Activated T-cell treated with anti-CD3 and anti-CD28 coated beads for 1 hour (primary cell): ENCODE measurements at regions not wholly inside any gene's neighbourhood (a gene's known extent, or its start where the extent isn't known, plus 50 kb on each side); places are given as distances from the start of the nearest gene placed in this dataset.
"Not testable (repeated sequence)": the region's sequence is repeated elsewhere in the genome, so short reads cannot be mapped to it uniquely, and the experiment has no call there.

Experiments
- DNase-seq: peaks from one replicate; pipeline ENCODE4 v3.0.0-alpha.2; 2020; ENCODE audit warnings: low read depth

DNA sequence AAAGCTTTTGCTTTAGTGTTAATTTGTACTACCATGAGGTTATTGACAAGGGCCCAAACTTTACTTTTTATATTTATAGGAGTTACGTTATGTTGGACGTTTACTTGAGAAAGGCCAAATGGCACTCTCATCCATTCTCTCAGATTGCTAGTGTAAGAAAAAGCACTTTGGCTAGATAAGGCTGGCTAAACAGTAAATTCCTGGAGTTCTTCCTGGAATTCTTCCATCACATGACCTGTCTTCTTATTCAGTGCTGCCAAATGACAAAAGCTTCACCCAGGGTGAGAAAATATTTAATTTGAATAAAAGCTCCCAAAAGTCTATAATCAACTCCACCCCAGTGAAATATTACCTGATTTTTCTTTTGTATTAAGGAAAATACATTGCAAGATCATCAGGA lies 1568.9 kb upstream of the ACO1 start:
- DNase-seq: no peak

DNA sequence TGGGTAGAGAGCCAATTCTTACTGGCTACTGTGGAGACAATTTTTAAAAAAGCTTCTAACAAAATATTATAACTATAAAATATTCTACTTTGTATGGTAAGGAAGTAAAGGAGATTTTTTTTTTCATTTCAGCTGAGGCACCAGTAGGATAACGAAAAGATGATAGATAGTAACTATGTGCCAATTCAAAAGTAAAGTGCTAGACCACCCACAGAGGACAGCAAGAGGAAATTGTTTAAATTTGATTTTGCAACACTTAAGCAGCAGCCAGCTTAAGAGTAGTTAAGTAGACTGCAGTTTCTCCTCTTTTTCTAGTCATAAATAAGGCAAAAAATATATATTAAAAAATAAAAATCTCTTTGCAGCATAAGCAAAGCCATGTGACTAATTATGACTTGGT lies 1539.3 kb upstream of the ACO1 start:
- DNase-seq: no peak

DNA sequence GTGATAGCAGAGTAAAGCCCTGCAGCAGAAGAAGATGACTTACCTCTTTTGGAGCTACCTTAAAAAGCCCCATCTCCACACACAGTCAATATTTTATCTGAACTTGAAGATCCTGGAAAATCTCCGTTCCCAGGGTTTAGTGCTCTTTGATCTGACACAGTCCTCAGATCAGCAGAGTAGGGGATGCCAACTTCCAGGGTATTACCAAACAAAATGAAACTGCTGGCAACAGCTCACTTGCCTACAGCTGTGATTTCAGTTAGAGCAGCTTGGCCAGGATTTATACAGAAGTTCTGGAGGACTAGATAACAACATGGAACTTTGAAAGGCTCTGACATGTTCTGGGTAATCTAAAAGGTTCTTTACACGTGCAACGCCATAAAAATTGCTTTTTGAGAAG lies 1537.8 kb upstream of the ACO1 start:
- DNase-seq: no peak

DNA sequence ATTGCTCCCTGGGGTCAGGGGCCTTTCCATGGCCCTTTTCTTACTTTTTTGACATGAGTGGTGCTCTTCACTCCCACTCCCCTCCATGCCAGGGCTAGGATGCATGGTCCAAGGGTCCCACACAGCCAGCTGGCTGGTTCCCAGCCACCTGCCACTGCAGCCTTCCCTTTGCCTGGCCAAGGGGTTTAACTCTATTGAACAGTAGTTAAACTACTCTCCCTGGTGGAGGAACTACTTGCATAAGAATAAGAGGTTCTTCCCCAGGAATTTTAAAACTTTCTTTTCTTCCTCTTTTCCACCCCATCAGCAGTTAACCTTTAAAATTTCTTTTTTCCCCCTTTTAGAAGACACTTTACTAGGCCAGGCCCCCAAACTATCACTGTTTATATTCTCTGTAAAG lies 1532.8 kb upstream of the ACO1 start:
- no peak for DNase-seq

- no peak for DNase-seq
Observed at GRCh38 chr9:30900706-30901105, 1483.7 kb upstream of the ACO1 start.

GRCh38 chr9:30913331-30913730 lies 1471.1 kb upstream of the ACO1 start:
- no peak for DNase-seq

GRCh38 chr9:30915451-30915850 lies 1469.0 kb upstream of the ACO1 start:
- DNase-seq: no peak

DNA sequence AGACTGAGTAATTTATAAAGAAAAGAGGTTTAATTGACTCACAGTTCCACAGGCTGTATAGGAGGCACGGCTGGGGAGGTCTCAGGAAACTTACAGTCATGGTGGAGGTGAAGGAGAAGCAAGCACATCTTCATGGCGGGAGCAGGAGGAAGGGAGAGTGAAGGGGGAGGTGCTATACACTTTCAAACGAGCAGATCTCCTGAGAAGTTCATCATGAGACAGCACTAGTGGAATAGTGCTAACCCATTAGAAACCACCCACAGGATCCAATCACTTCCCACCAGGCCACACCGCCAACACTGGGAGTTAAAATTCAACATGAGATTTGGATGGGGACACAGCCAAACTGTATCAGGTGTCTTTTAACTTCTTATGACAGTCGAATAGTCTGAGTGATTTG lies 1459.3 kb upstream of the ACO1 start:
- no peak for DNase-seq

- no peak for DNase-seq
Observed at GRCh38 chr9:30925635-30926034, 1458.8 kb upstream of the ACO1 start.

DNA sequence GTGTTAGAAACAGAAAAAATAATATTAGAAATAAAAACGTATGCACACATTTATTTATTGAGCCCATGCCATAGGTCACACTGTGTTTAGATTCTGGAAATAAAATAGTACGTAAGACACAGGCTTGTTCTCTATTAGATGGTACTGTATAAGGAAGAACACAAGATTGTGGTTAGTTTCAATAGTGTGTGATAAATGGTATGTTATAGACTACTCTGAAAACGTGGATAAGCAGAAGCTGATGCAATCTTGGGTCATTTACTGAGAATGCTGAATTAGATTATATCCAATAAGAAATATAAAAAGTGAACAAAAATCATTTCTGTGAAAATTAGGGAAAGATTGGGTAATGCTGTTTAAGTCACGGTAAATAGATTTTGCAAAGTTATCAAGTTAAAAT lies 1456.4 kb upstream of the ACO1 start:
- DNase-seq: no peak

- no peak for DNase-seq
Observed at GRCh38 chr9:30932226-30932625, 1452.2 kb upstream of the ACO1 start.

GRCh38 chr9:30935730-30936129 lies 1448.7 kb upstream of the ACO1 start:
- DNase-seq: no peak

DNA sequence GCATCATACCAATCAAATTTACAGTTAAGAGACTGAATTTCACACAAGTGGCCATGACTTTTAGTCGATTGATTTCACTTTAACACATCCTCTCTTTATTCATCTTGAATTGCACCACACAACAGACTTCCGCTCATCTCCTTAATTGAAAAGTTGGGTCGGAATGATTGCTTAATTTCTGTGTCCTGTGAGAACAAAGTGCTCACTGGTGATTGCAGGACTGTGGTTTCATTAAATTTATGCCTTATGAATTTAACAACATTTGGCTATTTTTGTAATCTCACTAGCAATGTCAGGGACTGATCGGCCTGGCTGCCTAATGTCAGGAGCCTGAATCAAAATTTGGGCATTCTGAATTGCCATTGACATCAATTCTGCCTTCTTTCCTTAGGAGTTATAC lies 1447.3 kb upstream of the ACO1 start:
- DNase-seq: no peak

DNA sequence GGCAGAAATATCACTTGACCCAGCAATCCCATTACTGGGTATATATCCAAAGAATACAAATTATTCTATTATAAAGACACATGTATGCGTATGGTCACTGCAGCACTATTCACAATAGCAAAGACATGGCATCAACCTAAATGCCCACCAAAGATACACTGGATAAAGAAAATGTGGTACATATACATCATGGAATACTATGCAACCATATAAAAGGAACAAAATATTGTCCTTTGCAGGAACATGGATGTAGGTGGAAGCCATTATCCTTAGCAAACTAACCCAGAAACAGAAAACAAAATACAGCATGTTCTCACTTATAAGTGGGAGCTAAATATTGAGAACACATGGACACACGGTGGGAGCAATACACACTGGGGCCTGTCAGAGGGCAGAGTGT lies 1441.6 kb upstream of the ACO1 start:
- not testable (repeated sequence) for DNase-seq

GRCh38 chr9:30943446-30944224 lies 1440.8 kb upstream of the ACO1 start:
- DNase-seq: no peak

- no peak for DNase-seq
Observed at GRCh38 chr9:30944225-30944569, 1440.2 kb upstream of the ACO1 start.

DNA sequence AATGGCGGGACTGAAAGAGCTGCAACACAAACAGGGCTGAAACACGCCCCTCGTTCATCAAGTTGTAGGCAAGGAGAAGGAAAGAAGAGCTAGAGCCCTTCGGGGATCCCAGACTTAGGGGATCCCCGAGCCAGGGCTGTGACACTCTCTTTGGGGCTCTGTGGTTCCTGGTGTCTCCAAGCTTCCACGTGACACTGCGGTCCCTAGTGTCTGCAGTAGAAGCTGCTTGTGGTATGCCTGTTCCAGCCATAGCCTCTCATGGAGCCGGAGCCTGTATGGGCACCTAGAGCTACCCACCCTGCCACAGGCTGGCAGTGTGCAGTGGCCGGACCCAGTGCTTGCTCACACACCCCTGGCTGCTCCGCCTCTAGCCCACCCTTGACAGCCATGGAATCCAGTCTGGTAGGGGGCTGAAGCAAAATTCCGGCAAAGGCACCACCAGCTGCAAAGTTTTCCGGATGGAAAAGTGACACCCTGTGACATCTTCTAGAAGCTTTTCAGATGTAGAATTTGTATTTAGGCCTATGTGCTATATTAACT lies 1439.6 kb upstream of the ACO1 start:
- no peak for DNase-seq

DNA sequence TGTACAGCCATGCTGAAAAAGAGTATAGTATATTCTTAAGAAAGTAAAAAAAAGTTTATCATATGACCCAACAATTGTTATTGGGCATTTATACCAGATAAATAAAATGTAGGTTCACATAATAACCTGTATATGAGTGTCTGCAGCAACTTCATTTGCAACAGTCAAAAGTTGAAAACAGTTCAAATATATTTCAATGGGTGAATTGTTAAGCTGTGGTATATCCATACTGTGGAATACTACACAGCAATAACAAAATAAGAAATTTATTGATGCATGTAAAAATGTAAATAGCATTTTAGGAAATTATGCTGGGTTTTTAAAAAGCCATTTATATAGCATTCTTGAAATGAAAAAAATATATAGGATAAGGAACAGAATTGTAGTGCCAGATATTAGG lies 1420.1 kb upstream of the ACO1 start:
- DNase-seq: no peak

GRCh38 chr9:30967476-30967875 lies 1417.0 kb upstream of the ACO1 start:
- no peak for DNase-seq

- DNase-seq: no peak
Observed at GRCh38 chr9:30970186-30970585, 1414.3 kb upstream of the ACO1 start.

- no peak for DNase-seq
Observed at GRCh38 chr9:30970812-30971211, 1413.6 kb upstream of the ACO1 start.

DNA sequence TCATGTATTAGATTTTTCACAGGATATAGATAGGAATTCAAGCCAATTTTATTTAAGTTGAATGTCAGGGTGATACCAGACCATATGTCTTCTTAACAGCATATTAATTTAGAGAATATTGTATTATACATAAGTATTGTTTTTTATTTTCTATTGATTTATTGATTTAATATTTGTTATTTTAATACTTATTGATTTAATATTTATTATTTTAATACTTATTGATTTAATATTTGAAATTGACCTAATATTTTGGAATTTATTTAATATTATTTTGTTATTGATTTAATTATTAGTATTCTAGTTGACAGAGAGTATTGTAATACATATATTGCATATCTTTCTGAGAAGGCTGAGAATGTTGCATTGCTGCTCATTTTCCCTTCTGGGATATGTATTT lies 1411.8 kb upstream of the ACO1 start:
- DNase-seq: no peak

- DNase-seq: no peak
Observed at GRCh38 chr9:30977965-30978364, 1406.5 kb upstream of the ACO1 start.

DNA sequence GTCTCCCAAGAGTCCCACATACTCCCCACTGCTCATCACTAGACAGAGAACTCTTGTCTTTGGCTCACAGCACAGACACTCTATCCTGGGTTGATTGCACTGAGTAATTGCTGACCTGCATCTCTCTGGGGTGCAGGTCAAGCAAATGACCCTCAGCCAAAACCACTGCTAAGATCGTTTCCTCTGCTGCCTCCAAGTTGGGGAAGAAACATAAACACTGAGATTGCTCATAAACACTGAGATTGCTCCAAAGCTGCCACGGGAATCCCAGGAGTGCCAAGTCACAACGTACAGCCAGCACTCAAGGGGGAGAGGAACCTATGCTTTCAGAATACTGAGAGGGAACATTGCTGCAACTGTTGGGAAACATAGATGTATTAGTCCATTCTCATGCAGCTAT lies 1402.1 kb upstream of the ACO1 start:
- DNase-seq: no peak
